22Rv1 (cell line): ENCODE measurements at regions not wholly inside any gene's neighbourhood (a gene's known extent, or its start where the extent isn't known, plus 50 kb on each side); places are given as distances from the start of the nearest gene placed in this dataset.

Experiments
- H3K27ac ChIP-seq: fragments of 450-650 bp; 2 replicates; pipeline ENCODE4 v1.5.1; 2017
- CTCF ChIP-seq: fragments of 450-650 bp; IDR thresholded peaks from 2 replicates; pipeline ENCODE4 v1.5.1; 2017; ENCODE audit warnings: mild to moderate bottlenecking
- ZFX ChIP-seq: fragments of 450-650 bp; IDR thresholded peaks from 2 replicates; pipeline ENCODE4 v1.6.1; 2017; ENCODE audit warnings: antibody characterized with exemption, borderline replicate concordance

GRCh38 chr6:43942011-43942442 is 172.0 kb downstream of the VEGFA start:
- H3K27ac ChIP-seq: no peak overlapping the region
- TF ChIP-seq ZFX (no peak), CTCF (no peak)

- no peak overlapping the region for H3K27ac ChIP-seq
- TF ChIP-seq ZFX: no peak
- TF ChIP-seq CTCF: no peak
Observed at GRCh38 chr6:43941174-43941573, 171.2 kb downstream of the VEGFA start.

GRCh38 chr6:43940393-43941087 is 170.5 kb downstream of the VEGFA start:
- no peak overlapping the region for H3K27ac ChIP-seq
- no peak for TF ChIP-seq CTCF
- no peak for TF ChIP-seq ZFX

GRCh38 chr6:43940071-43940392 is 170.0 kb downstream of the VEGFA start:
- TF ChIP-seq ZFX (no peak), CTCF (no peak)
- H3K27ac ChIP-seq: no peak overlapping the region

- no peak overlapping the region for H3K27ac ChIP-seq
- TF ChIP-seq CTCF: no peak
Observed at GRCh38 chr6:43939281-43940070, 169.5 kb downstream of the VEGFA start.

- no peak for TF ChIP-seq CTCF
- no peak for TF ChIP-seq ZFX
- H3K27ac ChIP-seq: no peak overlapping the region
Observed at GRCh38 chr6:43938178-43939105, 168.4 kb downstream of the VEGFA start.
